Esophagus muscularis mucosa (tissue), 4 donors: ENCODE measurements at regions not wholly inside any gene's neighbourhood (a gene's known extent, or its start where the extent isn't known, plus 50 kb on each side); places are given as distances from the start of the nearest gene placed in this dataset.

ENCODE experiments used
- DNase-seq: peaks from one replicate; pipeline ENCODE4 v3.0.0-alpha.2; 2017; ENCODE audit errors: extremely low spot score
- H3K27ac ChIP-seq, 4 donors: fragments of 200-600 bp; sonication (generic); replicated peaks in 1 of 4; 1 replicate in 3 of 4; 2 replicates in 1 of 4; pipeline ENCODE4 v1.5.1; 2016 to 2019; ENCODE audit warnings: mild to moderate bottlenecking in 1 of 4
- H3K27me3 ChIP-seq, 4 donors: fragments of 200-600 bp; sonication (generic); one replicate each; pipeline versions ENCODE4 v1.5.1 to v1.6.0; 2016 to 2019
- H3K36me3 ChIP-seq, 4 donors: fragments of 200-600 bp; sonication (generic); one replicate each; pipeline ENCODE4 v1.5.1; 2016 to 2019
- H3K4me1 ChIP-seq, 4 donors: fragments of 200-600 bp; sonication (generic); one replicate each; pipeline ENCODE4 v1.5.1; 2016 to 2019
- H3K4me3 ChIP-seq, 4 donors: fragments of 200-600 bp; sonication (generic); 1 replicate in 2 of 4; 2 replicates in 2 of 4; pipeline ENCODE4 v1.5.1; 2016 to 2019; ENCODE audit warnings: mild to moderate bottlenecking in 4 of 4, moderate library complexity in 1 of 4
- H3K9me3 ChIP-seq, 4 donors: fragments of 200-600 bp; sonication (generic); 1 replicate in 3 of 4; 2 replicates in 1 of 4; pipeline ENCODE4 v1.5.1; 2016 to 2019
- EP300 ChIP-seq: sonication (generic); formaldehyde crosslinking; IDR thresholded peaks from one replicate; pipeline ENCODE4 v1.6.1; 2017; ENCODE audit warnings: antibody characterized with exemption
- POLR2A ChIP-seq: fragments of 450-650 bp; IDR thresholded peaks from one replicate; pipeline ENCODE4 v1.6.1; 2017; ENCODE audit warnings: antibody characterized with exemption, moderate library complexity, mild to moderate bottlenecking, low read depth
- POLR2AphosphoS5 ChIP-seq, 2 donors: sonication (generic); formaldehyde crosslinking; IDR thresholded peaks; one replicate each; pipeline ENCODE4 v1.6.1; 2017; ENCODE audit warnings: antibody characterized with exemption in 2 of 2
- WGBS: methylation state at CpG from one replicate; pipeline ENCODE4 v1.1.5; 2018; 5-methylcytosine and 5-hydroxymethylcytosine counted together
- intact Hi-C: fragments of 100-400 bp; cut with DNase I; formaldehyde crosslinking; loops from one replicate; pipeline ENCODE4 v1.15.1; 2023
- TF ChIP-seq, protein P1 (sequence below), 3 experiments: fragments of 200-600 bp in 2 of 3; fragments of 450-650 bp in 1 of 3; sonication (generic) in 2 of 3; IDR thresholded peaks; one replicate each; pipeline ENCODE4 v1.5.1; 2017 to 2019; ENCODE audit warnings: antibody characterized with exemption in 3 of 3, mild to moderate bottlenecking in 2 of 3, moderate library complexity in 1 of 3

DNA sequence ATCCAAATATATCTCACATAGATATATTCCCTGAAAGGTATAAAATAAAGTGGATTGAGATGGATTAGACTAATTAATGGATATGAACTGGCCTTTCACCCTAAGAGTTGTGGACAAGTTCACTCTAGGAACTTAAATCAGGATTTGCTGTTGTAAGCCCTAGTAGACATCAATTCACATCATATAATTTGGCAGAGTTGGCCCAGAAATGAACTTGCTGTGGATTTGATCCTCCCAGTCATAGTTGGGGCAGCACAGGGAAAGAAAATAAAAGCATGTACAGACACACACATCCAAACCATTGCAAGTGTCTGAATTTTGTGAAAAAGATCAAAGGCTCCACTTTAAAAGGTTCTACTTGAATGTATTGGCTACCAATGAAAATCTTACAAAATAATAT is 734.7 kb upstream of the NR2F2 start:
- intact Hi-C loops, result no loop called here
- H3K27ac ChIP-seq, result no peak overlapping the region
- H3K27me3 ChIP-seq, result no peaks in the 10 kb centered on the region
- H3K36me3 ChIP-seq, result no peaks in the 10 kb centered on the region
- no peak overlapping the region for H3K4me3 ChIP-seq
- no peaks in the 10 kb centered on the region for H3K9me3 ChIP-seq
- no peak for TF ChIP-seq EP300
- no peak for TF ChIP-seq POLR2A
- no peak for TF ChIP-seq POLR2AphosphoS5 (IDR thresholded peaks at IDR 0.05)
- TF ChIP-seq, protein P1, sequence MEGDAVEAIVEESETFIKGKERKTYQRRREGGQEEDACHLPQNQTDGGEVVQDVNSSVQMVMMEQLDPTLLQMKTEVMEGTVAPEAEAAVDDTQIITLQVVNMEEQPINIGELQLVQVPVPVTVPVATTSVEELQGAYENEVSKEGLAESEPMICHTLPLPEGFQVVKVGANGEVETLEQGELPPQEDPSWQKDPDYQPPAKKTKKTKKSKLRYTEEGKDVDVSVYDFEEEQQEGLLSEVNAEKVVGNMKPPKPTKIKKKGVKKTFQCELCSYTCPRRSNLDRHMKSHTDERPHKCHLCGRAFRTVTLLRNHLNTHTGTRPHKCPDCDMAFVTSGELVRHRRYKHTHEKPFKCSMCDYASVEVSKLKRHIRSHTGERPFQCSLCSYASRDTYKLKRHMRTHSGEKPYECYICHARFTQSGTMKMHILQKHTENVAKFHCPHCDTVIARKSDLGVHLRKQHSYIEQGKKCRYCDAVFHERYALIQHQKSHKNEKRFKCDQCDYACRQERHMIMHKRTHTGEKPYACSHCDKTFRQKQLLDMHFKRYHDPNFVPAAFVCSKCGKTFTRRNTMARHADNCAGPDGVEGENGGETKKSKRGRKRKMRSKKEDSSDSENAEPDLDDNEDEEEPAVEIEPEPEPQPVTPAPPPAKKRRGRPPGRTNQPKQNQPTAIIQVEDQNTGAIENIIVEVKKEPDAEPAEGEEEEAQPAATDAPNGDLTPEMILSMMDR (IDR thresholded peaks at IDR 0.05), result no peak
- peaks cover 0 to 17% (median 12%) of the 10 kb centered on the region in 4 donors for H3K4me1 ChIP-seq
- no peak for DNase-seq

- DNase-seq, result no peak
- no peak overlapping the region for H3K4me3 ChIP-seq
- no peaks in the 10 kb centered on the region for H3K9me3 ChIP-seq
- H3K27me3 ChIP-seq, result no peaks in the 10 kb centered on the region
- TF ChIP-seq POLR2AphosphoS5 (IDR thresholded peaks at IDR 0.05), result no peak
- no peak for TF ChIP-seq EP300
- no peak for TF ChIP-seq POLR2A
- TF ChIP-seq, protein P1 (IDR thresholded peaks at IDR 0.05), result no peak
- H3K4me1 ChIP-seq, result peaks cover 0 to 17% (median 12%) of the 10 kb centered on the region in 4 donors
- WGBS, result 74% methylated on average over 6 of the region's 6 CpGs
- no peaks in the 10 kb centered on the region for H3K36me3 ChIP-seq
- H3K27ac ChIP-seq, result no peak overlapping the region
- intact Hi-C loops, result no loop called here
Measured at GRCh38 chr15:95596496-95596895, 734.0 kb upstream of the NR2F2 start.

DNA sequence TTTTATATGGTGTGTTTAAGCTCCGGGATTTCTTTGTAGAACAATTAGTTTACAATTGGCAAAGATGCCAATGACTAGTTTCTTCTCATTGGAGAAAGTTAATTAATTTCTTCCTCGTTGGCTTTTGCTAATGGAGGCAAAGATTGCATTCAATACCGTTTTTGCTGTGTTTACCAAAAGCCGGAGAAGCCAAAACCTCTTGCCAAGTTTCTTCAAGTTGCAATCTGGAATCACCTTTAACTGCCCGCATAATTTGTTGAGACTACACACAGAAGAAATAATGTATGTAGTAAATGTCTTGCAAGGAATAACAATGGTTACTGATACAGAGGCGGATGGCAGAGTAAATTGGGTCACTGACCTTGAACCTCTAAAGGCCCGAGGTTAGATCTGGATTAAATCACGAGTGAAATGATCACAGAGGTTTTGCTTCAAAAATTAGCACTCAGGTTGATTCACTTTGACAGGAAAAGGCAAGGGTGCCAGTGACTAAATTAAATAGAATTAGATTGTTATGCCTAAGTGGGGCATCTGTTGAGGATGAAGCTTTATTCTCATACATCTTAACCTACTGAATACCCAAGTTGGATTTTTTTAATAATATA is 732.1 kb upstream of the NR2F2 start:
- Histone ChIP-seq H3K4me3 (no peak overlapping the region), H3K27ac (no peak overlapping the region), H3K9me3 (no peaks in the 10 kb centered on the region), H3K36me3 (no peaks in the 10 kb centered on the region), H3K27me3 (no peaks in the 10 kb centered on the region), H3K4me1 (peaks cover 0 to 17% (median 12%) of the 10 kb centered on the region in 4 donors)
- no peak for DNase-seq
- TF ChIP-seq POLR2AphosphoS5 (IDR thresholded peaks at IDR 0.05) (no peak), EP300 (no peak), POLR2A (no peak)
- TF ChIP-seq, protein P1 (IDR thresholded peaks at IDR 0.05), result no peak
- intact Hi-C loops, result no loop called here
- WGBS, result 66% methylated on average over 8 of the region's 8 CpGs

DNA sequence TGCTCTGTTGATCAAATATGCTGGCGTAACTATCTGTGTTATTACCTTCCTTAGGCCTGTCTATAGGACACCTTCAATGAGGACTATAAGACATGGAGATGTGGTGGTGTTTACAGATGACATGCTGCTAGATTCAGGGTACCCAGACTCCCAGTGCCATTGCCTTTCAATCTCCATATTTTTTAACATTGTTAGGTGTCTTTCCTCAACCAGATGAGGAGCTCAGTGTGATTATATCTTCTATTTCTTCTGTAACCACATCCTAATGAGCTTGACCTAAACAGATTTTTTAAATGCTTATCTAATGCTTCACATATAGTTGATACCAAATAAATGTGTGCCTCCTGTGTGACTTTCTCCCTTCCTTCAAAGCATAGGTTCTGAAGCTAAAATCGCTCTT is 730.1 kb upstream of the NR2F2 start:
- TF ChIP-seq POLR2AphosphoS5 (IDR thresholded peaks at IDR 0.05) (no peak), EP300 (no peak)
- TF ChIP-seq, protein P1 (IDR thresholded peaks at IDR 0.05), result no peak
- H3K27ac ChIP-seq, result no peak overlapping the region
- no peaks in the 10 kb centered on the region for H3K27me3 ChIP-seq
- peaks cover 0 to 35% (median 30%) of the 10 kb centered on the region in 4 donors for H3K4me1 ChIP-seq
- 98% methylated on average over 2 of the region's 2 CpGs for WGBS
- no peak for DNase-seq
- H3K9me3 ChIP-seq, result no peaks in the 10 kb centered on the region
- H3K4me3 ChIP-seq, result no peak overlapping the region
- intact Hi-C loops, result no loop called here
- H3K36me3 ChIP-seq, result no peaks in the 10 kb centered on the region

- H3K4me1 ChIP-seq, result peaks cover 0 to 37% (median 31%) of the 10 kb centered on the region in 4 donors
- no peak overlapping the region for H3K4me3 ChIP-seq
- no peaks in the 10 kb centered on the region for H3K9me3 ChIP-seq
- H3K36me3 ChIP-seq, result no peaks in the 10 kb centered on the region
- no peaks in the 10 kb centered on the region for H3K27me3 ChIP-seq
- WGBS, result 91% methylated on average over 3 of the region's 3 CpGs
- DNase-seq, result no peak
- TF ChIP-seq POLR2A (no peak), EP300 (no peak), POLR2AphosphoS5 (IDR thresholded peaks at IDR 0.05) (no peak)
- TF ChIP-seq, protein P1 (IDR thresholded peaks at IDR 0.05), result no peak
- no peak overlapping the region for H3K27ac ChIP-seq
- intact Hi-C loops, result no loop called here
Measured at GRCh38 chr15:95600884-95601283, 729.6 kb upstream of the NR2F2 start.
